ENCODE measurements at regions not wholly inside any gene's neighbourhood (a gene's known extent, or its start where the extent isn't known, plus 50 kb on each side); places are given as distances from the start of the nearest gene placed in this dataset.

DNA sequence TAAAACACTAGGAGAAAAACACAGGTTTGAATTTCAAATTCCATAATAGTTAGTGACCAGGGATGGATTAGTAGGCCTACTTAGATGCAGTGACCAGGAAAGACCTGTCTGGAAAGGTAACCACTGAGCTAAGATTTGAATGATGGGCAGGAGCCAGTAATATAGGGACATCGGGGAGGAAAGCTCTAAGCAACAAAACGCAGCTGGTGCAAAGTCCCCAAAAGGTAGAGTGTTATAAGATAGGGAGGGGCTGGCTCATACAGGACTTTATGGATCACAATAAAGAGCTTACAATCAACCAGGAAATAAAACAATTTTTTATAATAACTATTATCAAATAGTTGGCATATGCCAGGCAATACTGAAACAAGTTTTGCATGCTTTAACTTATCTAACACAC, 849.4 kb downstream of the LRRTM4 start:
- TF ChIP-seq, protein P1, sequence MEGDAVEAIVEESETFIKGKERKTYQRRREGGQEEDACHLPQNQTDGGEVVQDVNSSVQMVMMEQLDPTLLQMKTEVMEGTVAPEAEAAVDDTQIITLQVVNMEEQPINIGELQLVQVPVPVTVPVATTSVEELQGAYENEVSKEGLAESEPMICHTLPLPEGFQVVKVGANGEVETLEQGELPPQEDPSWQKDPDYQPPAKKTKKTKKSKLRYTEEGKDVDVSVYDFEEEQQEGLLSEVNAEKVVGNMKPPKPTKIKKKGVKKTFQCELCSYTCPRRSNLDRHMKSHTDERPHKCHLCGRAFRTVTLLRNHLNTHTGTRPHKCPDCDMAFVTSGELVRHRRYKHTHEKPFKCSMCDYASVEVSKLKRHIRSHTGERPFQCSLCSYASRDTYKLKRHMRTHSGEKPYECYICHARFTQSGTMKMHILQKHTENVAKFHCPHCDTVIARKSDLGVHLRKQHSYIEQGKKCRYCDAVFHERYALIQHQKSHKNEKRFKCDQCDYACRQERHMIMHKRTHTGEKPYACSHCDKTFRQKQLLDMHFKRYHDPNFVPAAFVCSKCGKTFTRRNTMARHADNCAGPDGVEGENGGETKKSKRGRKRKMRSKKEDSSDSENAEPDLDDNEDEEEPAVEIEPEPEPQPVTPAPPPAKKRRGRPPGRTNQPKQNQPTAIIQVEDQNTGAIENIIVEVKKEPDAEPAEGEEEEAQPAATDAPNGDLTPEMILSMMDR (IDR thresholded peaks at IDR 0.05), result no peak
- TF ChIP-seq POLR2A (IDR thresholded peaks at IDR 0.05), result no peak

All from right lobe of liver (tissue), 4 donors.